Panc1 (cell line): ENCODE measurements at regions not wholly inside any gene's neighbourhood (a gene's known extent, or its start where the extent isn't known, plus 50 kb on each side); places are given as distances from the start of the nearest gene placed in this dataset.

Experiments
- POLR2AphosphoS5 ChIP-seq: IDR thresholded peaks from 2 replicates; pipeline ENCODE4 v1.6.1; 2012; ENCODE audit warnings: mild to moderate bottlenecking, low read depth, low read length, moderate library complexity
- SIN3A ChIP-seq: IDR thresholded peaks from 2 replicates; pipeline ENCODE4 v1.6.1; 2012; ENCODE audit warnings: low read depth, mild to moderate bottlenecking, low read length, moderate library complexity, borderline replicate concordance; ENCODE audit not compliant: insufficient read depth
- TF ChIP-seq, protein P1 (sequence below): fragments of 450-650 bp; IDR thresholded peaks from 2 replicates; pipeline ENCODE4 v1.5.1; 2017; ENCODE audit warnings: mild to moderate bottlenecking
- TF ChIP-seq, protein P2 (sequence below), 2 experiments: IDR thresholded peaks; 2 replicates each; pipeline ENCODE4 v1.6.1; 2011 to 2012; ENCODE audit warnings: low read depth in 2 of 2, control low read depth in 1 of 2, low read length in 1 of 2, mild to moderate bottlenecking in 1 of 2, moderate library complexity in 1 of 2; ENCODE audit not compliant: insufficient read depth in 1 of 2

DNA sequence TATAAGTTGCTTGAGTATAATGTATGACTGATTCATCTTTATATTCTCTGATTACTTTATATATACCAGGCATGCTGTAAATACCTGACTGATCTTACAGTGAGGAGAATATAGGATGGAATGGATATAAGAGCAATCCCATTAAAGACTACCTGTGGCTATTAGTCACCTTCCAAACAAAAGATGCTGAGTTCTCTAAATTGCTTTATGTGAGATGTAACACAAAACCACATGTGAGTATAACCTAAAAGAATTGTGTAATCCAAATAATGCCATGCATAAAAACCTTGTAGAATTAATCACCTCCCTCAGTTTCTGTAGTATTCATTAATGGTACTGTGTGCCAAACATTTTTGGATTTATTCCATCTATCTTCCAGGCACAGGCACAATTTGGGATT is 134.6 kb upstream of the LRRC7 start:
- TF ChIP-seq, protein P1, sequence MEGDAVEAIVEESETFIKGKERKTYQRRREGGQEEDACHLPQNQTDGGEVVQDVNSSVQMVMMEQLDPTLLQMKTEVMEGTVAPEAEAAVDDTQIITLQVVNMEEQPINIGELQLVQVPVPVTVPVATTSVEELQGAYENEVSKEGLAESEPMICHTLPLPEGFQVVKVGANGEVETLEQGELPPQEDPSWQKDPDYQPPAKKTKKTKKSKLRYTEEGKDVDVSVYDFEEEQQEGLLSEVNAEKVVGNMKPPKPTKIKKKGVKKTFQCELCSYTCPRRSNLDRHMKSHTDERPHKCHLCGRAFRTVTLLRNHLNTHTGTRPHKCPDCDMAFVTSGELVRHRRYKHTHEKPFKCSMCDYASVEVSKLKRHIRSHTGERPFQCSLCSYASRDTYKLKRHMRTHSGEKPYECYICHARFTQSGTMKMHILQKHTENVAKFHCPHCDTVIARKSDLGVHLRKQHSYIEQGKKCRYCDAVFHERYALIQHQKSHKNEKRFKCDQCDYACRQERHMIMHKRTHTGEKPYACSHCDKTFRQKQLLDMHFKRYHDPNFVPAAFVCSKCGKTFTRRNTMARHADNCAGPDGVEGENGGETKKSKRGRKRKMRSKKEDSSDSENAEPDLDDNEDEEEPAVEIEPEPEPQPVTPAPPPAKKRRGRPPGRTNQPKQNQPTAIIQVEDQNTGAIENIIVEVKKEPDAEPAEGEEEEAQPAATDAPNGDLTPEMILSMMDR: no peak
- no peak for TF ChIP-seq SIN3A
- TF ChIP-seq, protein P2, sequence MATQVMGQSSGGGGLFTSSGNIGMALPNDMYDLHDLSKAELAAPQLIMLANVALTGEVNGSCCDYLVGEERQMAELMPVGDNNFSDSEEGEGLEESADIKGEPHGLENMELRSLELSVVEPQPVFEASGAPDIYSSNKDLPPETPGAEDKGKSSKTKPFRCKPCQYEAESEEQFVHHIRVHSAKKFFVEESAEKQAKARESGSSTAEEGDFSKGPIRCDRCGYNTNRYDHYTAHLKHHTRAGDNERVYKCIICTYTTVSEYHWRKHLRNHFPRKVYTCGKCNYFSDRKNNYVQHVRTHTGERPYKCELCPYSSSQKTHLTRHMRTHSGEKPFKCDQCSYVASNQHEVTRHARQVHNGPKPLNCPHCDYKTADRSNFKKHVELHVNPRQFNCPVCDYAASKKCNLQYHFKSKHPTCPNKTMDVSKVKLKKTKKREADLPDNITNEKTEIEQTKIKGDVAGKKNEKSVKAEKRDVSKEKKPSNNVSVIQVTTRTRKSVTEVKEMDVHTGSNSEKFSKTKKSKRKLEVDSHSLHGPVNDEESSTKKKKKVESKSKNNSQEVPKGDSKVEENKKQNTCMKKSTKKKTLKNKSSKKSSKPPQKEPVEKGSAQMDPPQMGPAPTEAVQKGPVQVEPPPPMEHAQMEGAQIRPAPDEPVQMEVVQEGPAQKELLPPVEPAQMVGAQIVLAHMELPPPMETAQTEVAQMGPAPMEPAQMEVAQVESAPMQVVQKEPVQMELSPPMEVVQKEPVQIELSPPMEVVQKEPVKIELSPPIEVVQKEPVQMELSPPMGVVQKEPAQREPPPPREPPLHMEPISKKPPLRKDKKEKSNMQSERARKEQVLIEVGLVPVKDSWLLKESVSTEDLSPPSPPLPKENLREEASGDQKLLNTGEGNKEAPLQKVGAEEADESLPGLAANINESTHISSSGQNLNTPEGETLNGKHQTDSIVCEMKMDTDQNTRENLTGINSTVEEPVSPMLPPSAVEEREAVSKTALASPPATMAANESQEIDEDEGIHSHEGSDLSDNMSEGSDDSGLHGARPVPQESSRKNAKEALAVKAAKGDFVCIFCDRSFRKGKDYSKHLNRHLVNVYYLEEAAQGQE (IDR thresholded peaks at IDR 0.05; ENCODE audit: insufficient read depth in 1 of 2, low read depth in 2 of 2, low read length in 1 of 2): no peak
- no peak for TF ChIP-seq POLR2AphosphoS5
